Activated naive CD8-positive, alpha-beta T cell treated with anti-CD3 and anti-CD28 coated beads, Interleukin-2, amount 50 U/mL, for 24 hours (primary cell): ENCODE measurements at regions not wholly inside any gene's neighbourhood (a gene's known extent, or its start where the extent isn't known, plus 50 kb on each side); places are given as distances from the start of the nearest gene placed in this dataset.

Experiments used
- ATAC-seq: fragments of 150-1000 bp; cut with Tn5 transposase; one replicate; pipeline ENCODE4 v1.10.0; 2021
- DNase-seq: peaks from one replicate; pipeline ENCODE4 v3.0.0; 2021
- H3K27ac Mint-ChIP-seq: one replicate; pipeline ENCODE4 v1.8.0; 2021; ENCODE audit warnings: mild to moderate bottlenecking, mixed read lengths
- H3K27me3 Mint-ChIP-seq: one replicate; pipeline ENCODE4 v1.8.0; 2021; ENCODE audit warnings: mixed read lengths
- H3K36me3 Mint-ChIP-seq: one replicate; pipeline ENCODE4 v1.8.0; 2021; ENCODE audit warnings: low read depth, mixed read lengths
- H3K4me1 Mint-ChIP-seq: one replicate; pipeline ENCODE4 v1.8.0; 2021; ENCODE audit warnings: mixed read lengths
- H3K4me3 Mint-ChIP-seq: one replicate; pipeline ENCODE4 v1.8.0; 2021; ENCODE audit warnings: mild to moderate bottlenecking, moderate library complexity, mixed read lengths
- H3K9me3 Mint-ChIP-seq: one replicate; pipeline ENCODE4 v1.8.0; 2021; ENCODE audit warnings: mixed read lengths

DNA sequence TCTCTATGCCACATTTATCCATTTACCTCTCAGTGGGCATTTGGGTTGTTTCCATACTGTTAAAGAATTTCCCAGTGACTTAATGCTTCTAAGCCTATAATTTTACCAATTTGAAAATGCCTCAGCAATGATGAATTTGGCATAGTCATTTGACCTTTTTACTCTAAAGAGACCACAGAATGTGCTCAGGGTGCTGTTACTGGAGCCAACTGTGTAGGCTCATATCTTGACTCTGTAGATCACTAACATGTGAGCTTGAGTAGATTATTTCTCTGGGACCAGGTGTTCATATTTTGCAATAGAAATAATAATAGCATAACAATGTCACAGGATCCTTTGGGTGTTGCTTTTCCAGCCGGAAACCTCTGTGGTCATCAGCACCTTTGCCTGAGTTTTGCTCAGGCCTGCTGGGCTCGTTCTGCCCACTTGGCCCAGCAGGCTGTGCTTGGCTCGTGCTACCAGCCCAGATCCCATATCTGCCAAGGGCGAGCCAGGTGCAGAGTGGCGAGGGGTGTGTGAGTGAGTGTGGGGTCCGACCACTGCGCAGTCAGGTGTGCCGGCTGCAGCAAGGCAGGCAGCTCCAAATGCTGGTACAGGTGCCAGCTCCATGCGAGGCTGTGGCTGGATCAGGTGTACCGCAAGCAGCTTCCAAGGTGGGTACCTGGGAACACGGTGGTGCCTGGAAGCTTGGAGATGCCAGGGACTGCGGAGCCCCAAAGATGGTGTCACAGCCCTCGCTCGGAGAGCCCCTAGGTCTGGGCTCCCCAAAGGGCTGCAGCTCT, 70.6 kb upstream of the ANK2 start:
- Mint-ChIP-seq H3K4me3 (no peak overlapping the region), H3K27ac (no peak overlapping the region), H3K36me3 (no peaks in the 10 kb centered on the region), H3K27me3 (peaks cover 4% of the 10 kb centered on the region), H3K9me3 (no peaks in the 10 kb centered on the region), H3K4me1 (no peaks in the 10 kb centered on the region)
- DNase-seq (no peak), ATAC-seq (no peak)

DNA sequence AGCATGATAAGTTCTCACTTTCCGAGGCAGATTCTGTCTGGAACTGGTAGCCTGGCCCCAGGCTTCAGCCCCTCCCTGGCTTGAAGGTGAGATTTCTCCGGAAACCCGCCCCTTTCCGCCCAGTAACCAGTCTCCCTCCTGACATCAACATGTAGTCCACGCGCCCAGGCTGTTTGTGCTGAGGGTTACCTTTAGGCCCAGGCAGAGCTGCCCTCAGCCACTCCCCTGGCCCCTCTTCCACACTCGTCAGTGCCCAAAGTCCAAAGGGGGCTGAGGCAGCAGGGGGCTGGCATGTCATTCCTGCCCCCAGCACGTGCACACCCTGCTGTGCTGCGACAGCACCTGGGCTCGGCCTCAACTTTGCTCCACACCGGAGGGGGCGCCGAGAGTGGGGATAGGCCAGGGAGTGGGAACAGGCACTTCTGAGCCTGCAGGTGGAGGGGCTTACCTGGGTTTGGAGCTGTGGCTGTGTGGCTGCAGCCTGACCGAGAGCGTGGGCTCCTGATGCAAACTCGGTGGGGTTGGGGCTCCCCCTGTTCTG, 69.5 kb upstream of the ANK2 start:
- DNase-seq (no peak), ATAC-seq (no peak)
- Mint-ChIP-seq H3K27ac (no peak overlapping the region), H3K36me3 (no peaks in the 10 kb centered on the region), H3K4me1 (no peaks in the 10 kb centered on the region), H3K4me3 (no peak overlapping the region), H3K27me3 (peaks cover 6% of the 10 kb centered on the region), H3K9me3 (no peaks in the 10 kb centered on the region)

DNA sequence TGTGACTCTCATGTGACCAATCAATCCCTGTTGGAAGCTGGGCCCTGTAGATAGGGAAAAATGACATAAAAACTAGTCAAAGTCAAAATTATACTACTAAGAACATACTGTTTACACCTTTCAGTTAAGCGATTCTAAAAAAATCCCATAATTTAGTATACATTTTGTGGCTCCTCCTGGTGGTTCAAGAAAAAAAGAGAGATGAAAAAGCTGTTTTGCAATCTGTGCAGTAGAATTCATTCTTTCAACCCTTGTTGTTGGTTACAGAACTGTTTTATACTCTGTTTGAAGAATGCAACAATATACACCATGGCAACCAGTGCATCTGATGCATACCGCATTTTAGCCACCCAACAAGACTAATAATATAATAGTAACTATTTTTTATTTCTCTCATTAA, 66.8 kb upstream of the ANK2 start:
- ATAC-seq (no peak), DNase-seq (no peak)
- Mint-ChIP-seq H3K27ac (no peak overlapping the region), H3K36me3 (no peaks in the 10 kb centered on the region), H3K4me3 (no peak overlapping the region), H3K9me3 (no peaks in the 10 kb centered on the region), H3K27me3 (peaks cover 6% of the 10 kb centered on the region), H3K4me1 (no peaks in the 10 kb centered on the region)

DNA sequence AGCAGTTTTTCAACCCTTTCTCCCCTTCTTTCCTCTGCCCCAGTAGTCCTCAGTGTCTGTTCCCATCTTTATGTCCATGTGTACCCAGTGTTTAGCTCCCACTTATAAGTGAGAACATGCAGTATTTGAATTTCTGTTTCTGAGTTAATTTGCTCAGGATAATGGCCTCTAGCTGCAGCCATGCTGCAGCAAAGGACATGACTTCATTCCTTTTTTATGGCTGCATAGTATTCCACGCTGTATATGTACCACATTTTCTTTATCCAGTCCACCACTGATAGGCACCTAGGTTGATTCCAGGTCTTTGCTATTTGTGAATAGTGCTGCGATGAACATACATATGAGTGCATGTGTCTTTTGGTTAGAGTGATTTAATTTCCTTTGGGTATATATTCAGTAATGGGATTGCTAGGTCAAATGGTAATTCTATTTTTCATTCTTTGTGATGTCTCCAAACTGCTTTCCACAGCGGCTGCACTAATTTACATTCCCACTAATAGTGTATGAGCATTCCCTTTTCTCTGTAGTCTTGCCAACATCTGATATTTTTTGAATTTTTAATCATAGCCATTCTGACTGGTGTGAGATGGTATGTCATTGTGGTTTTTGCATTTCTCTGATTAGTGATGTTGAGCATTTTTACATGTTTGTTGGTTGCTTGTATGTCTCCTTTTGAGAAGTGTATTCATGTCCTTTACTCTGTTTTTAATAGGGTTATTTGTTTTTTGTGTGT, 54.6 kb upstream of the ANK2 start:
- Mint-ChIP-seq H3K4me3 (no peak overlapping the region), H3K27me3 (no peaks in the 10 kb centered on the region), H3K4me1 (no peaks in the 10 kb centered on the region), H3K9me3 (peaks cover 6% of the 10 kb centered on the region), H3K27ac (no peak overlapping the region), H3K36me3 (no peaks in the 10 kb centered on the region)
- DNase-seq (no peak), ATAC-seq (no peak)
